Fibroblast of the conjunctiva (primary cell): ENCODE measurements at regions not wholly inside any gene's neighbourhood (a gene's known extent, or its start where the extent isn't known, plus 50 kb on each side); places are given as distances from the start of the nearest gene placed in this dataset.

Experiments
- DNase-seq: peaks from one replicate; pipeline ENCODE4 v3.0.0-alpha.2; 2010; ENCODE audit warnings: low read depth

GRCh38 chr7:12456506-12456905, 52.8 kb upstream of the VWDE start:
- no peak for DNase-seq

GRCh38 chr7:12458520-12459131, 55.0 kb upstream of the VWDE start:
- peak; percentile 18 for DNase-seq

GRCh38 chr7:12467837-12468236, 64.2 kb upstream of the VWDE start:
- no peak for DNase-seq

GRCh38 chr7:12469568-12469967, 65.9 kb upstream of the VWDE start:
- DNase-seq = no peak

GRCh38 chr7:12470930-12471329, 67.3 kb upstream of the VWDE start:
- no peak for DNase-seq

- DNase-seq = no peak
Observed at GRCh38 chr7:12474035-12474434, 70.4 kb upstream of the VWDE start.

- DNase-seq = no peak
Observed at GRCh38 chr7:12475362-12476063, 71.8 kb upstream of the VWDE start.

GRCh38 chr7:12477620-12478019, 74.0 kb upstream of the VWDE start:
- DNase-seq = no peak

- DNase-seq = no peak
Observed at GRCh38 chr7:12481722-12482121, 78.1 kb upstream of the VWDE start.

GRCh38 chr7:12485845-12486244, 82.2 kb upstream of the VWDE start:
- no peak for DNase-seq

GRCh38 chr7:12488341-12488740, 82.2 kb upstream of the SCIN start:
- DNase-seq = no peak

- no peak for DNase-seq
Observed at GRCh38 chr7:12490107-12490688, 80.3 kb upstream of the SCIN start.

GRCh38 chr7:12490940-12491339, 79.6 kb upstream of the SCIN start:
- DNase-seq = no peak

GRCh38 chr7:12491526-12491925, 79.0 kb upstream of the SCIN start:
- DNase-seq = no peak

- DNase-seq = no peak
Observed at GRCh38 chr7:12493407-12493806, 77.1 kb upstream of the SCIN start.

- no peak for DNase-seq
Observed at GRCh38 chr7:12493863-12494686, 76.4 kb upstream of the SCIN start.

- DNase-seq = no peak
Observed at GRCh38 chr7:12494687-12495024, 75.9 kb upstream of the SCIN start.

GRCh38 chr7:12496901-12497674, 73.4 kb upstream of the SCIN start:
- DNase-seq = peak; percentile 22

GRCh38 chr7:12504149-12504548, 66.4 kb upstream of the SCIN start:
- no peak for DNase-seq

GRCh38 chr7:12508005-12508404, 62.5 kb upstream of the SCIN start:
- DNase-seq = no peak

- no peak for DNase-seq
Observed at GRCh38 chr7:12508554-12508953, 62.0 kb upstream of the SCIN start.

GRCh38 chr7:12517451-12517850, 53.1 kb upstream of the SCIN start:
- no peak for DNase-seq
